Vagina (tissue), 2 donors: ENCODE measurements at regions not wholly inside any gene's neighbourhood (a gene's known extent, or its start where the extent isn't known, plus 50 kb on each side); places are given as distances from the start of the nearest gene placed in this dataset.

ENCODE experiments used
- CTCF ChIP-seq, 3 experiments: fragments of 450-650 bp in 2 of 3; fragments of 200-600 bp in 1 of 3; sonication (generic) in 1 of 3; IDR thresholded peaks; one replicate each; pipeline ENCODE4 v1.5.1; 2017 to 2019; ENCODE audit warnings: antibody characterized with exemption in 3 of 3, mild to moderate bottlenecking in 2 of 3, moderate library complexity in 2 of 3
- POLR2A ChIP-seq, 2 donors: fragments of 450-650 bp; IDR thresholded peaks; one replicate each; pipeline ENCODE4 v1.6.1; 2017; ENCODE audit warnings: antibody characterized with exemption in 2 of 2, mild to moderate bottlenecking in 2 of 2, moderate library complexity in 2 of 2
- POLR2AphosphoS5 ChIP-seq, 2 donors: sonication (generic); formaldehyde crosslinking; IDR thresholded peaks; one replicate each; pipeline ENCODE4 v1.9.0; 2017; ENCODE audit warnings: antibody characterized with exemption in 2 of 2, mild to moderate bottlenecking in 2 of 2, low read depth in 1 of 2; ENCODE audit not compliant: insufficient read depth in 1 of 2

GRCh38 chr1:221948459-221948858 is 206.6 kb upstream of the DUSP10 start:
- no peak for TF ChIP-seq CTCF (IDR thresholded peaks at IDR 0.05)
- TF ChIP-seq POLR2AphosphoS5 (IDR thresholded peaks at IDR 0.05; ENCODE audit: insufficient read depth in 1 of 2, low read depth in 1 of 2), result no peak
- no peak for TF ChIP-seq POLR2A (IDR thresholded peaks at IDR 0.05)
